DND-41 (cell line): ENCODE measurements at regions not wholly inside any gene's neighbourhood (a gene's known extent, or its start where the extent isn't known, plus 50 kb on each side); places are given as distances from the start of the nearest gene placed in this dataset.

ENCODE experiments used
- ATAC-seq: fragments of 200-7000 bp; cut with Tn5 transposase; 3 replicates; pipeline ENCODE4 v1.9.1; 2021; ENCODE audit warnings: low read depth; ENCODE audit not compliant: insufficient read depth
- DNase-seq: peaks from one replicate; pipeline ENCODE4 v3.0.0-alpha.2; 2020
- H2AFZ ChIP-seq: 2 replicates; pipeline ENCODE4 v1.6.0; 2012; ENCODE audit warnings: low read depth, low read length
- H3K27ac ChIP-seq: 2 replicates; pipeline ENCODE4 v1.5.1; 2012; ENCODE audit warnings: low read length, inconsistent platforms
- H3K27me3 ChIP-seq: fragments of 200-600 bp; sonication (generic); 2 replicates; pipeline ENCODE4 v1.6.0; 2012; ENCODE audit warnings: low read length, mild to moderate bottlenecking, inconsistent platforms; ENCODE audit not compliant: insufficient read depth, poor library complexity
- H3K36me3 ChIP-seq: 2 replicates; pipeline ENCODE4 v1.5.1; 2012; ENCODE audit warnings: low read length, inconsistent platforms; ENCODE audit not compliant: insufficient read depth
- H3K4me1 ChIP-seq: 2 replicates; pipeline ENCODE4 v1.5.1; 2012; ENCODE audit warnings: mild to moderate bottlenecking, low read length; ENCODE audit not compliant: insufficient read depth
- H3K4me2 ChIP-seq: 2 replicates; pipeline ENCODE4 v1.6.0; 2012; ENCODE audit warnings: mild to moderate bottlenecking, moderate library complexity, low read length, inconsistent platforms; ENCODE audit not compliant: insufficient read depth
- H3K4me3 ChIP-seq, 2 experiments: fragments of 200-600 bp in 1 of 2; shearing (Covaris generic) in 1 of 2; 2 replicates each; pipeline ENCODE4 v1.5.1; 2012 to 2016; ENCODE audit warnings: inconsistent platforms in 2 of 2, low read length in 2 of 2, mild to moderate bottlenecking in 2 of 2, low read depth in 1 of 2, moderate library complexity in 1 of 2
- H3K79me2 ChIP-seq: 2 replicates; pipeline ENCODE4 v1.6.0; 2012; ENCODE audit warnings: low read length, inconsistent platforms; ENCODE audit not compliant: insufficient read depth
- H3K9ac ChIP-seq: 2 replicates; pipeline ENCODE4 v1.6.0; 2012; ENCODE audit warnings: low read depth, mild to moderate bottlenecking, inconsistent platforms, low read length, moderate library complexity
- H3K9me3 ChIP-seq: 2 replicates; pipeline ENCODE4 v1.5.1; 2012; ENCODE audit warnings: low read length, moderate library complexity, mild to moderate bottlenecking, inconsistent platforms; ENCODE audit not compliant: insufficient read depth, severe bottlenecking
- H4K20me1 ChIP-seq: 2 replicates; pipeline ENCODE4 v1.6.0; 2012; ENCODE audit warnings: low read length; ENCODE audit not compliant: insufficient read depth
- CTCF ChIP-seq: IDR thresholded peaks from 2 replicates; pipeline ENCODE4 v1.5.1; 2012; ENCODE audit warnings: borderline replicate concordance, low read length, moderate library complexity, mild to moderate bottlenecking; ENCODE audit not compliant: poor library complexity, severe bottlenecking; ENCODE audit errors: extremely low read depth
- EZH2 ChIP-seq: IDR thresholded peaks from 3 replicates; pipeline ENCODE4 v1.6.1; 2012; ENCODE audit warnings: borderline replicate concordance, low read depth, mild to moderate bottlenecking, moderate library complexity, low read length, inconsistent platforms; ENCODE audit not compliant: severe bottlenecking

DNA sequence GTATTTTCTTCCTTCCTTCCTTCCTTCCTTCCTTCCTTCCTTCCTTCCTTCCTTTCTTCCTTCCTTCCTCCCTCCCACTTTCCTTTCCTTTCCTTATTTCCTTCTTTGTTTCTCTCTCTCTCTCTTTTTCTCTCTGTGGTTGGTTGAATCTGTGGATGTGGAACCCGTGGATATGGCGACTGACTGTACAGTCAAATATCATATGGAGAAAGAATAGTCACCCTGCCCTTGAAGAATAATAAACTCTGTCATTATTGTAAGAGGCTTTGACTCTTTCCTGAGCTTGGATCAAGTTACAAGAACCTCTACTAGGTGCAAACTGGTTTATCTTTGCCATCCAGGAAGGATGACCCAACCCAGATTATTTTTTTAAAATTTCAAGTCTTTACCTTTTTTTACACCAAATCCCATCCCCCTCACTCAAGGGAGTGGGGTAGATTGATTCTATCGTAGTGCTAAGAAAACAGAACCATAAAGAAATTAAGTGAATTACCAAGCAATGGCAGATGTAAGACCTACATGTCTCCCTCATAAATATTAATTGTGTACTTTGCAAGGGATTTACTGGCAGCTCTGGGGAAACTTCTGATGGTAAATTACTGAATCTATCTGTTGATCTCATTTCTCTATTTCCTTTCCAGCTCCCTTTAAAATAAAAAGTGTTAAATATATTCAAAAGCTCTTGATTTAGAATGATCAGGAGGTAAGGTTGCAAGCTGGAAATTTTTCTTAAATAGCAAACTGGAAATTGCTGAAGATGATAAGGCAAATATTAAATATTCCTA, 667.5 kb downstream of the UTRN start:
- no peaks in the 10 kb centered on the region for H3K27me3 ChIP-seq
- H3K27ac ChIP-seq = no peak overlapping the region
- H3K4me2 ChIP-seq = no peak overlapping the region
- TF ChIP-seq EZH2 (no peak), CTCF (no peak)
- H3K9me3 ChIP-seq = no peaks in the 10 kb centered on the region
- H3K9ac ChIP-seq = no peak overlapping the region
- DNase-seq = no peak
- no peaks in the 10 kb centered on the region for H3K4me1 ChIP-seq
- H2AFZ ChIP-seq = no peak overlapping the region
- no peaks in the 10 kb centered on the region for H3K79me2 ChIP-seq
- no peaks in the 10 kb centered on the region for H4K20me1 ChIP-seq
- no peak for ATAC-seq
- no peak overlapping the region for H3K4me3 ChIP-seq
- H3K36me3 ChIP-seq = no peaks in the 10 kb centered on the region

DNA sequence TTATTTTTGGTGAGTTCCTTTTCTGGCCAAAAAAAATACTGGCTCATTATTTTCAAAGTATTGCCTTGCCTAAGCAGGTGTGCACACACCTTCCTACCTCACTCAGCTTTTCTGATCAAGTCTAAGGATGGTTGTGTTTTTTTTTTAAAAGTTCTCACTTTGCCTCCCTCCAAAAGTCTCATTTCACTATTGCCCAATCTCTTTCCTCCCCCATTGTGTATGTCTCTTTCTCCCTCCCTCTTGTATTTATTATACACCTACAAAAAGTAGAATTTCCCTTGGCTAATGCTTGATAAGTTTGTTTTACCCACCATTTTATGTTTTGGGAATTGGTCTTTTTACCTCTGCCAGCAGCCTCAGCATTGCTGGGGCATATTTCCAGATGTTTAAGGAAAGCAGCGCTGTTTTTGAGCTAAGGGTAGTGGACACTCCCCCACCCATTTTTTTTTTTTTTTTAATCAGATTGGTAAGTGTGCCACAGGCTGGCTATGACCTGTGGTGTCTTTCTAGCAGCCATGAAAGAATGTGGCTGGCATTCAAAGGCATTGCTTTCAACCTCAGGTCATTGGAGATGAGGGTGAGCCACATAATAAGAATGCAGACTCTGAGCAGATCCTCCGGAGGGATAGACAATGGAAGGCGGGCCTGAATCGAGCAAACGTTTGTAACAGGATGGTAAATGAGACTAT, 668.6 kb downstream of the UTRN start:
- Histone ChIP-seq H2AFZ (no peak overlapping the region), H3K9me3 (no peaks in the 10 kb centered on the region), H3K27me3 (no peaks in the 10 kb centered on the region), H3K4me1 (no peaks in the 10 kb centered on the region), H3K9ac (no peak overlapping the region), H4K20me1 (no peaks in the 10 kb centered on the region), H3K4me2 (no peak overlapping the region), H3K4me3 (no peak overlapping the region), H3K27ac (no peak overlapping the region), H3K36me3 (no peaks in the 10 kb centered on the region), H3K79me2 (no peaks in the 10 kb centered on the region)
- no peak for ATAC-seq
- DNase-seq = no peak
- TF ChIP-seq EZH2 (no peak), CTCF (no peak)

GRCh38 chr6:144954241-144954556, 669.1 kb downstream of the UTRN start:
- no peak for ATAC-seq
- Histone ChIP-seq H3K9ac (no peak overlapping the region), H3K27me3 (no peaks in the 10 kb centered on the region), H2AFZ (no peak overlapping the region), H3K4me3 (no peak overlapping the region), H3K9me3 (no peaks in the 10 kb centered on the region), H3K4me1 (no peaks in the 10 kb centered on the region), H4K20me1 (no peaks in the 10 kb centered on the region), H3K27ac (no peak overlapping the region), H3K36me3 (no peaks in the 10 kb centered on the region), H3K4me2 (no peak overlapping the region), H3K79me2 (no peaks in the 10 kb centered on the region)
- no peak for DNase-seq
- TF ChIP-seq CTCF = no peak
- no peak for TF ChIP-seq EZH2
